IMR-90 (cell line): ENCODE measurements at regions not wholly inside any gene's neighbourhood (a gene's known extent, or its start where the extent isn't known, plus 50 kb on each side); places are given as distances from the start of the nearest gene placed in this dataset.

Source experiments
- CEBPB ChIP-seq: IDR thresholded peaks from 2 replicates; pipeline ENCODE4 v1.6.1; 2012; ENCODE audit warnings: low read depth, low read length, improper control_type of control experiment
- CTCF ChIP-seq: conservative IDR thresholded peaks from 2 replicates; pipeline ENCODE4 v1.5.1; 2012; ENCODE audit warnings: mild to moderate bottlenecking, low read depth, low read length, improper control_type of control experiment
- FOS ChIP-seq: fragments of 150-350 bp; IDR thresholded peaks from 2 replicates; pipeline ENCODE4 v1.6.1; 2016; ENCODE audit warnings: low read depth, low read length
- POLR2A ChIP-seq: IDR thresholded peaks from 2 replicates; pipeline ENCODE4 v1.6.1; 2012; ENCODE audit warnings: mild to moderate bottlenecking, low read depth, low read length
- RAD21 ChIP-seq: IDR thresholded peaks from 2 replicates; pipeline ENCODE4 v1.6.1; 2012; ENCODE audit warnings: low read length, improper control_type of control experiment
- RFX5 ChIP-seq: IDR thresholded peaks from 2 replicates; pipeline ENCODE4 v1.8.0; 2012; ENCODE audit warnings: low read depth, mild to moderate bottlenecking, low read length, moderate library complexity
- SMC3 ChIP-seq: fragments of 150-350 bp; IDR thresholded peaks from 2 replicates; pipeline ENCODE4 v1.6.1; 2016; ENCODE audit warnings: low read depth, mild to moderate bottlenecking, antibody characterized with exemption, low read length, moderate library complexity
- USF2 ChIP-seq: fragments of 150-350 bp; IDR thresholded peaks from 2 replicates; pipeline ENCODE4 v1.6.1; 2017; ENCODE audit warnings: mild to moderate bottlenecking, antibody characterized with exemption, low read length, low read depth

GRCh38 chr12:92027701-92028440 is 117.8 kb downstream of the BTG1 start:
- TF ChIP-seq CEBPB (no peak), POLR2A (no peak), FOS (no peak), RAD21 (no peak), CTCF (no peak), USF2 (no peak), RFX5 (no peak), SMC3 (no peak)
